ENCODE measurements at regions not wholly inside any gene's neighbourhood (a gene's known extent, or its start where the extent isn't known, plus 50 kb on each side); places are given as distances from the start of the nearest gene placed in this dataset.

GRCh38 chr7:125804273-125804672 is 874.6 kb upstream of the POT1 start:
- Histone ChIP-seq H3K36me3 (no peaks in the 10 kb centered on the region), H3K9me3 (no peaks in the 10 kb centered on the region), H3K27me3 (no peaks in the 10 kb centered on the region), H3K27ac (no peak overlapping the region), H3K4me1 (no peaks in the 10 kb centered on the region), H3K4me3 (no peak overlapping the region)
- DNase-seq = no peak
- in situ Hi-C loops (cut with MboI; ENCODE audit: low sequenced_read_pairs in 4 of 4) = no loop called here
- no peak for TF ChIP-seq POLR2A (IDR thresholded peaks at IDR 0.05)
- no peak for ATAC-seq
- intact Hi-C loops (cut with DNase I; ENCODE audit: low total_unique reads) = no loop called here

- intact Hi-C loops (cut with DNase I; ENCODE audit: low total_unique reads) = no loop called here
- no peak for ATAC-seq
- in situ Hi-C loops (cut with MboI; ENCODE audit: low sequenced_read_pairs in 4 of 4) = no loop called here
- Histone ChIP-seq H3K36me3 (no peaks in the 10 kb centered on the region), H3K4me3 (no peak overlapping the region), H3K27ac (no peak overlapping the region), H3K4me1 (no peaks in the 10 kb centered on the region), H3K27me3 (no peaks in the 10 kb centered on the region), H3K9me3 (no peaks in the 10 kb centered on the region)
- TF ChIP-seq CTCF (IDR thresholded peaks at IDR 0.05 in 4 of 5, conservative IDR thresholded peaks at IDR 0.05 in 1 of 5) = no peak
- TF ChIP-seq POLR2A (IDR thresholded peaks at IDR 0.05) = no peak
- DNase-seq = no peak
Measured at GRCh38 chr7:125780153-125780552, 850.5 kb upstream of the POT1 start.

- intact Hi-C loops (cut with DNase I; ENCODE audit: low total_unique reads) = no loop called here
- no peaks in the 10 kb centered on the region for H3K36me3 ChIP-seq
- no peaks in the 10 kb centered on the region for H3K9me3 ChIP-seq
- TF ChIP-seq CTCF (IDR thresholded peaks at IDR 0.05 in 4 of 5, conservative IDR thresholded peaks at IDR 0.05 in 1 of 5) = no peak
- TF ChIP-seq POLR2A (IDR thresholded peaks at IDR 0.05) = no peak
- ATAC-seq = no peak
- no peak overlapping the region for H3K4me3 ChIP-seq
- H3K27ac ChIP-seq = no peak overlapping the region
- DNase-seq = no peak
- in situ Hi-C loops (cut with MboI; ENCODE audit: low sequenced_read_pairs in 4 of 4) = no loop called here
- no peaks in the 10 kb centered on the region for H3K27me3 ChIP-seq
- no peaks in the 10 kb centered on the region for H3K4me1 ChIP-seq
Measured at GRCh38 chr7:125775317-125775716, 845.7 kb upstream of the POT1 start.

GRCh38 chr7:125773113-125773785 is 843.6 kb upstream of the POT1 start:
- H3K9me3 ChIP-seq = no peaks in the 10 kb centered on the region
- no peak overlapping the region for H3K27ac ChIP-seq
- TF ChIP-seq CTCF (IDR thresholded peaks at IDR 0.05 in 4 of 5, conservative IDR thresholded peaks at IDR 0.05 in 1 of 5) (no peak), POLR2A (IDR thresholded peaks at IDR 0.05) (no peak)
- in situ Hi-C loops (cut with MboI; ENCODE audit: low sequenced_read_pairs in 4 of 4) (no loop called here), intact Hi-C loops (cut with DNase I; ENCODE audit: low total_unique reads) (no loop called here)
- no peaks in the 10 kb centered on the region for H3K4me1 ChIP-seq
- H3K4me3 ChIP-seq = no peak overlapping the region
- no peak for ATAC-seq
- H3K27me3 ChIP-seq = no peaks in the 10 kb centered on the region
- no peak for DNase-seq
- no peaks in the 10 kb centered on the region for H3K36me3 ChIP-seq

GRCh38 chr7:125747966-125748365 is 818.3 kb upstream of the POT1 start:
- H3K27me3 ChIP-seq = no peaks in the 10 kb centered on the region
- no peaks in the 10 kb centered on the region for H3K36me3 ChIP-seq
- no peak for DNase-seq
- intact Hi-C loops (cut with DNase I; ENCODE audit: low total_unique reads) (no loop called here), in situ Hi-C loops (cut with MboI; ENCODE audit: low sequenced_read_pairs in 4 of 4) (no loop called here)
- no peak overlapping the region for H3K4me3 ChIP-seq
- H3K27ac ChIP-seq = no peak overlapping the region
- H3K9me3 ChIP-seq = no peaks in the 10 kb centered on the region
- TF ChIP-seq CTCF (IDR thresholded peaks at IDR 0.05 in 4 of 5, conservative IDR thresholded peaks at IDR 0.05 in 1 of 5) (no peak), POLR2A (IDR thresholded peaks at IDR 0.05) (no peak)
- no peaks in the 10 kb centered on the region for H3K4me1 ChIP-seq
- no peak for ATAC-seq

All from gastrocnemius medialis (tissue), 4 donors.